ENCODE measurements at regions not wholly inside any gene's neighbourhood (a gene's known extent, or its start where the extent isn't known, plus 50 kb on each side); places are given as distances from the start of the nearest gene placed in this dataset.
A peak's percentile ranks its signal among the peaks of the same experiment; 100 is the strongest.
"Not testable (repeated sequence)": the region's sequence is repeated elsewhere in the genome, so short reads cannot be mapped to it uniquely, and the experiment has no call there.

DNA sequence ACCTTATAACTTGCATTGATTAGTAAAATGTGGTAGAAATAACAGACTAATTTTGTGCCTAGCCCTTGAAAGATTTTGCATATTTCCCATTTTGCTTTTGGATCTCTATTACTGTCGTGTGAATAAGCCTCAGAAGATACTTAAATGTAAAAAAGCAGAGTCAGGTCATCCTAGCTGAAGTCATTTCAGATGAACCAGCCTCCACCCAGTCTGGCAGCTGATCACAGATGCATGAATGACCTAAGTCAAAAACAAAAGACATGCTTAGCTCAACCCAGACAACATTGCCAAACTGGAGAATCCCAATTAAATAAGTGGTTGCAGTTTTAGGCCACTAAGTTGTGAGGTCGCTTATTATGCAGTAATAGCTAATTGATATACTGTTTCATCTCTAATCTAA, 349.9 kb downstream of the C12orf50 start:
- DNase-seq (ENCODE audit: low read depth, low spot score) = no peak

DNA sequence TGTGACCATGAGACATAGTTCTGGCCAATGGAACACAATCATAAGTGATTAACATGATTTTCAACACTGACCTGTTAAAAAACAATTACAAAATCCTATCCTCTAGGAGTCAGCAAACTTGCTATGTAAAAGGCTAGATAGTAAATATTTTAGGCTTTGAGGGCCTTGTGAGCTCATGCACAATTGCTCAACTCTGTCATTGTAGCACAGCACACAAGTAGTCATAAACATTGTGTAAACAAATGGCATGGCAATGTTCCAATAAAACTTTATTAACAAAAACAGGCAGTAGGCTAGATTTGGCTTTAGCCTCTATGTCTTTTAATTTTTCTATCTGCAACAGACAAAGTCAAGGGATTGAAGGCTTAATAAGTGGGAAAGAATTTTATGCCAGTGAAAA, 350.7 kb downstream of the C12orf50 start:
- no peak for DNase-seq (ENCODE audit: low read depth, low spot score)

DNA sequence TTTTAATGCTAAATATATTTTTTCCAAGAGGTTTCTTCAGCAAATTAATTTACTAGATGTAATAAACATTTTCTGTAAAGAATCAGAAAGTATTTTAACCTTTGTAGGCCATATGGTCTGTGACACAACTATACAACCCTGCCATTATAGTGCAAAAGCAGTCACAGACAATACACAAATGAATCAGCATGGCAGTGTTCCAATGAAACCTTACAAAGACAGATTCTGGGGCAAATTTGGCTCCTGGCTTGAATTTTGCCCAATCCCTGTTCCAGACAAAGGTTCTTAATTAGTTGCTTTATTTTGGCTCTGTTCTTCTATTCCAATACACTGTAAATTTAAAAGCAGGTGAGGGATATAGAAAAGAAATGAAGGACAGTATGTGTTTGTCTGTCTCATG, 352.5 kb downstream of the C12orf50 start:
- no peak for DNase-seq (ENCODE audit: low read depth, low spot score)

DNA sequence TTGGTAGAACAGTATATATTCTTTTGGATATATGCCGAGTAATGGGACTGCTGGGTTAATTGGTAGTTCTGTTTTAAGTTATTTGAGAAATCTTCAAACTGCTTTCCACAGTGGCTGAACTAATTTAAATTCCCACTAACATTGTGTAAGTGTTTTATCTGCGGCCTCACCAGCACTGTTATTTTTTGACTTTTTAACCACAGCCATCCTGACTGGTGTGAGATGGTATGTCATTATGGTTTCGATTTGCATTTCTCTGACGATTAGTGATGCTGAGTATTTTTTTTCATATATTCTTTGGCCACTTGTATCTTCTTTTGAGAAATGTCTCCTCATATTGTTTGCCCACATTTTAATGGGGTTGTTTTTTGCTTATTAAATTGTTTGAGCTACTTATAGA, 357.4 kb downstream of the C12orf50 start:
- no peak for DNase-seq (ENCODE audit: low read depth, low spot score)

DNA sequence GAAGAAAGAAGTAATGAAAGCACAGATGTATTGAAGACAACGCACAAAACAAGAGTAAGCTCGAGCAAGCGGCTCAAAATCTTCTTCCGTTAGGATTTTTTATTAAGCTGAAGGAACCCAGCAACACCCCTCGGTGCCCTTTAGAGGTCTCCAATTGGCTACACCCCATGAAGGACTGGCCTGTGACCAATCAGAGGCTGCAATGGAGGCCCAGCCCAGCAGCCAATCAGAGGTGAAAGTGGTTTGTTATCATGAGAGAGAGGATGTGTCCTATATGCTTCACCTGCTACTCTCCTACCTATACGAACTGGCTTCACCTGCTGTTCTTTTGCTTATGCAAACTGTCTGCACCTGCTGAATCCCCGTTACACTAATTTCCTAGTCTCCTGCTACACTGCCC, 358.8 kb downstream of the C12orf50 start:
- DNase-seq (ENCODE audit: low read depth, low spot score) = no peak

DNA sequence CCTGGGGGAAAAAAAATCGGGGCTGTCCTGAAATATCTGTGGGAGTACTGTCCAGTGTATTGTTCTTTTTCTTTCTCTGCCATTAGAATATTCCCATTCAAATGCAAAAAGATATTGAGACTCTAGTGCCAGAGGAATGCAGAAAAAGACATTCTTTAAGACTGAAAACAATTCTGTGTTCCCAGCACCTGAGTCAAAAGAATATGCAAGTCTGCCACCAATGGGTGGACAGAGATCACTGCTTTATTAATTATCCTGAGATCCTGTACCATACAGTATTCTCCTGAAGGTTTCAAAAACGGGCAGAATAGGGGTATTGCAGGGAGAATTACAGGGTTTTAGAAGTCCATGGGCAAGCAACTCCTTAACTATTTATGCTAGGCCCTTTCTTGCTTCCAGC, 361.8 kb downstream of the C12orf50 start:
- no peak for DNase-seq (ENCODE audit: low read depth, low spot score)

DNA sequence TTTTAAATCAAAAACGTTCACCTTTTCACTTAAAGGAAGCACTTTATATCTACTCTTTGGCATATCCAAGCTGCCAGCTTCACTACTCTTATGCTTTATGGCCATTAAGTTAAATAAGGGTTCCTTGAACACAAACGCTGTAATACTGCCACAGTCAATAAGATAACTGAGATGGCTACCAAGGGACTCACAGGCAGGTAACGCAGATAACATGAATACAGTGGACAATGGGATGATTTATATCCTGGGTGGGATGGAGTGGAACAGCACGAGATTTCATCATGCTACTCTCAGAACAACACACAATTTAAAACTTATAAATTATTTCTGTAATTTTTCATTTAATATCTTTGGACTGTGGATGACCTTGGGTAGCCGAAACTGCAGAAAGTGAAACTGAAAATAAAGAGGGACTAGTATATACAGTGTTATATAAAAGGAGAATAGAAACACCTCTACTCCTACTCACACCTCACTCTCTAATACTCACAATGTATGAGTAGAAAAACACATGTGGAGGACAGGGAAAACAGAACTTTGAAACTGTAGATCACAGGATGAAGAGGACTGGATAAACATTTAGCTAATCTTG, 367.3 kb downstream of the C12orf50 start:
- DNase-seq (ENCODE audit: low read depth, low spot score) = no peak

DNA sequence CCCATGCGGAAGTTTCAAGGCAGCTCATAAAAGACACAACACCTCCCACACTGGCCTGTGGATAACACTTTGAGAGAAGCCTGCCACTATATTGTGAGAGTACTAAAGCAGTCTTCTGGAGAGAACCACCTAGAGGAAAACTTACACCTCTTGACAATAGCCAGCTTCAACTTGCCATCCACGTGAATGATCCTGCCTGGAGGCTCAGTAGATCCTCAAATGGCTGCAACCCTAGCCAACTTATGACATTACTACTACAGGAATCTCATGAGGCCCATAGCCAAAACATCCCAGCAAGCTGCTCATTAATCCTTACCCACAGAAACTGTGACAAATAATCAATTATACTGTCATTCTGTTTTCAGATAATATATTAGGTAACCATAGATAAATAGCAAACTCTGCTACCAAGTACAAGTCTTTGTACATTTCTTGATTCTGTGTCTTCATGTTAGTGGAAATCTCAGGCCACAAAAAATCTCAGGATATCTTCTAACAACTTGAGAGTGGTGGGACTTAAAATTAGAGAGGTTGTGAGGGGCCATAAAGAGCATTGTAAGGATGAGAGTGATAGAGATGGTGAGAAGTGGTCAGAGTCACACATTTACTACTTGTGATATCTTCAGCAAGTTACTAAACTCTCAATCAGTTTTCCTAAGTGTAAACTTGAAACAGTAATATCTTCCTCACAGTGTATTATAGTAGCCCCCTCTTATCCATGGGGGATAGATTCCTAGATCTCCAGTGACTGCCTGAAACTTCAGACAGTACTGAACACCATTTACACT, 368.0 kb downstream of the C12orf50 start:
- DNase-seq (ENCODE audit: low read depth, low spot score) = no peak

DNA sequence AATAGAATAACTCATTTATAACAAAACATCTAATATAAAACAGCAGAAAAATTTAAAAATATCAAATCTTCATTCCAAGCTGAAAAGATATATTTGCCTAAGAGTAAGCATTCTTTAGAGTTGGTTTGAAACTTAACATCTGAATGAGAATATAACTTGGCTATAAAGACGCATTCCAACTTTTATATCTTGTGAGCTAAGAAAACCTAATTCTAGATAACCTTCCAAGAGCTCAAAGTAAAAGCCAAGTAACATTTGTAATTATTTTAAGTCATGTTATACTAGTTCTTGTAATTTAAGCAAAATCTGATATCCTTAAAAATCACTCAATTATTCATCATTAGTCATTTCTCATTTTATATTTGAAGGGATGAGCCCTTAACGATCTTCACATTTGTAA, 368.9 kb downstream of the C12orf50 start:
- DNase-seq (ENCODE audit: low read depth, low spot score) = no peak

DNA sequence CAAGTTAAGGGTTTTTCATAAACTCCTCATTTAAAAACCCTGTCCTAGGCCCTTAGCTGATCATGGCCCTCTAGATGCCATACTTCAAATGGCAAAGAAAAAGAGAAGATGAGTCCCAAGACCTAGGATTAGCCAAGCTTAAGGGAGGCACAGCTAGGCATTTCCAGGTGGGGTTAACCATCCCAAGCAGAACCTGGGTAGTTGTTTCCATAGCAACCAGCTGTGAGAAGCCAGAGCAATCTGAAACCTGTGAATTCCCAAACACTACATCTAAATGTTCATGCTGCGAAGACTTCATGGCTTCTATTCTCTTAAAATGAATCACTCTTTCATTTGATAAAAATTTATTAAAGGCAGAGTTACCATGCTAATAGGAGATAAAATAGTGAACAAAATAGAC, 372.9 kb downstream of the C12orf50 start:
- peak; percentile 9 for DNase-seq (ENCODE audit: low read depth, low spot score)

DNA sequence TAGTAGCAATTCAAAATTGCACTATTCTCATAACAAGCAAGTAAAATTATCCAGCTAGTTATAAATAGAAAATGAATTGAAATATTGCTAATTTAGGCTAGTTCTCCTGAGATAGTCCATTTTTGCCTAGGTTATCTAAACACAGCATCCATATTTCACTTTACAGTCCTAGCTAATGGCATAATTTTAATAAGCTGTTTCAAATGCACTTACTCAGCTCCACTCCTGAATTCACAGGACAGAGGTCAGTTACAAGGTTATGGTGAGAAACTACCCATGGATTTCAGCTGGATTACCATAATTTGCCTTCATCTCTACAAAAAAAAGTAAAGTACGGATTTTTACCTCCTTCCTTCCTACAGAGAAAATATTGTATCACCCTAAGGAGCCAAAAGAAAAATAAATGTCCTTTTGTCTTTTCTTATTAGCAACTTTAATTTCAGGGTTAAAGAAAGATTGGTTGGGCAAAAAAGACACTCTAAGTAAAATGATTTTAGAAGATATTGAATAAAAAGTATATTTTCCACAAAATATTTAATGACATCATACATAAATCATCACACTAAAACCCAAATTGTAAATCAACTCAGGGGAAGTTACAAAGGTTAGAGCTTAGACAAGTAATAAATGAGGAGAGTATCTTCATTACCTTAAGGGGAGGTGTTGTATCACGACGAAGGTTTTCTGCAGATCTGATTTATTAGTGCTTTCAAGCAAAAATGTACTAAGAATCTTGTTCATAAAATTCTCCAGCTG, 377.4 kb downstream of the C12orf50 start:
- DNase-seq (ENCODE audit: low read depth, low spot score) = no peak

DNA sequence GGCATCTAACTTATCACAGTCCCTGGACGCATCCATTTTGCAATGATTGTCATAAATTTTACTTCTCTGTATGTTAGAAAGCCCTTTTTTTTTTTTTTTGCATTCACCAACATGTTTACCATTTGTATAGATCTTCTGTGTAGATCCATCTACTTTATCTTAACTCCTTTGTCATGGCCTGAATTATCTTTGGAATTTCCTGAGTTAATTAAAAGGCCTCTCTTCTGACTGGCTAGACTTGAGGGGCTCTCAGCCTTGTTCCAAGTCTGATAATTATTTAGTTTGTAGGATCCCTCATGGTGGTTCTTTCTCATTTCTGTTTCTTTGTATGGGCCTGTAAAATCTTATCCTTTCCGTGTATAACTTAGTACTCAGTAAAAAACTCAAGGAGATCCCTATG, 387.0 kb downstream of the C12orf50 start:
- DNase-seq (ENCODE audit: low read depth, low spot score) = no peak

DNA sequence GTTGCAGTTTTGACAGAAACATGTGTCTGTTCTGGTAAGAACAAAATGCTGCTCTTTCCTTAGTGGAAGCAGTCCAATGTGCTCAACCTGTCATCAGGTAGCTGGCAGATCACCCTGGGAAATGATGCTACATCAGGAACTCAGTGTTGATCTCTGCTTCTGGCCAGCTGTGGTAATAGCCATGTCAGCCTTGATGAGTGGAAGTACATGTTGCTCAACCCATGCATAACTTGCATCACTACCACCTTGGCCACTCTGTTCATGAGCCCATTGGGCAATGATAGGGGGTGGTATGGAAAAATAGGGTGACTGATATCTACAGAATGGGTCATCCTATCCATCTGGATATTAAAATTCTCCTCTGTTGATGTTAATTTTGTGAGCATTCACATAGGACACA, 411.0 kb downstream of the C12orf50 start:
- DNase-seq (ENCODE audit: low read depth, low spot score) = no peak

DNA sequence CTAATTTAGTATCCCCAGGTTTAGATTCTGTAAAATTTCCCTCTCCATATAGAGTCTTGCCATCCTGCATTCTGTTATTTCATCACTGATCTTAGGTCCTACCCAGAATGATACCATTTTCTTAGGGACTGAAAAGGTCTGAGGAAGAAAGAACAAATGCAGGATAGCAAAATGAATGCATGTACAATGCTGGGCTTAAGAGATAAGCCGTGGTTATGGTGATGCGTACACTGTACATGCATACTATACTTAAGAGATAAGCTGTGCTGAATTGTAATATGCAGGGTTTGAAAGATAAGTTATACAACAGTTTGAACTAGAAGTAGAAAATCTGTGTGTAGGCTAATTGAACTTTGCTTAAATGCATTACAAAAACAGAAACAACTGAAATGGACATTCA, 416.2 kb downstream of the C12orf50 start:
- no peak for DNase-seq (ENCODE audit: low read depth, low spot score)

DNA sequence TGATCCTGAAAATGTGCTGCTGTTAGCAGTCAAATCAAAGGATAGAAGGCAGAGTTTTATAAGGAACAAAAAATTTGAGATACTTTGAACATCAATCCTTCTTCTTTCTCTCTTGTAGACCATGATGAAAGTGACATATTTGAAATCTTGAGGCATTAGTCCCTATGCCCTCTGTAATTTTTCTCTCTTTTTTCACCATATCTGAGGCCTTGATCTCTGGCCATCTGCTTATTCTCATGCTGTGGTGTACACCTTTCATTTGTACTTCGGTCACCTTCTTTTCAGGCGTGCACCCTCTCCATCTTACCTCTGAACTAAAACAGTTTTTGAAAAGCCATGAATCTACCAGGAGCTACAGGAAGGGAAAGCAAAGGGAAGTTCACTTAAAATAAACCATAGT, 420.9 kb downstream of the C12orf50 start:
- DNase-seq (ENCODE audit: low read depth, low spot score) = no peak

DNA sequence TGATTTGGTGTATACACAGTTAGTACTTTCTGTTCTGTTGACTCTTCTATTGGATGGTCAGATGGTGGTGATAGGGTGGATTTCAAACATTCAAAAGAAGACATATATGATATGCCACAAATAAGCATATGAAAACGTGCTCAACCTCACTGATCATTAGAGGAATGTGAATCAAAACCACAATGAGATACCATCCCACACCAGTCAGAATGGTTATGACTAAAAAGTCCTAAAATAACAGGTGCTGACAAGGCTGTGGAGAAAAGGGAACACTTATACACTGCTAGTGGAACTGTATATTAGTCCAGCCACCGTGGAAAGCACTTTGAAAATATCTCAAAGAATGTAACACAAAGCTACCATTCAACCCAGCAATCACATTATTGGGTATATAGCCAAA, 425.5 kb downstream of the C12orf50 start:
- no peak for DNase-seq (ENCODE audit: low read depth, low spot score)

DNA sequence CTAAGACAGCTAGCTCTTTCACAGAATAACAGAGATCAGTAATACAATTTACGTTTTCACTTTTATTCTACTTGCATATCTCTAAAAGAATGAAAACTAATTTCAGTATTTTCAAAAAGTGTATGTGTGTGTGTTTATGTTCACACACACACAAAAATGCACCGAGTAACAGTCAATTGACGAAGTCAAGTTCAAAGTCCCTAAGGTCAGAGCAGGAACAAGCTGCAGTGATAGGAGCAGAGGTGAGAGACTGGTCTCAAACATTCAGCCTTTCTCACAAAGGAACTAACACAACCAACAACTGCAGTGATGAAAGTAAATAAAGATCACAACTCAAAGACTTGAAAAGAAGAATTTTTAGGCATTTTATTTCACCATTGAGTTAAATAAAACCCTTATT, 429.7 kb downstream of the C12orf50 start:
- DNase-seq (ENCODE audit: low read depth, low spot score) = no peak

DNA sequence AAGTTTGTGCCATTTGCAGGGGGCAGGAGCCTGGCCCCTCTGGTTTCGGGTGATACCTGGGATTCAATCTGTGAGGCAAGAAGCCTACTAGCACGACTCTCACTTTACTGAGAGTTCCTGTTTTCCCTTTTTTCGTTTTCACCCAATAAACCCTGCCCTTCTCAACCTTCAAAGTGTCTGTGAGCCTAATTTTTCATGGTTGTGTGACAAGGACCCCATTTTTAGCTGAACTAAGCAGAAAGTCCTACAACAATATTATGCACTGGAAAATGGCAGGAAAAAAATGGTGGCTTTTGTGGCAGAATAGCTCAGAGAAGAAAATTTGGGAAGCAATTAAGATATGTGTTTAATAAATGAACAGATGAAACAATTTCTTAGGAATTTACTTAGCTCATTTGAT, 432.1 kb downstream of the C12orf50 start:
- DNase-seq (ENCODE audit: low read depth, low spot score) = no peak

DNA sequence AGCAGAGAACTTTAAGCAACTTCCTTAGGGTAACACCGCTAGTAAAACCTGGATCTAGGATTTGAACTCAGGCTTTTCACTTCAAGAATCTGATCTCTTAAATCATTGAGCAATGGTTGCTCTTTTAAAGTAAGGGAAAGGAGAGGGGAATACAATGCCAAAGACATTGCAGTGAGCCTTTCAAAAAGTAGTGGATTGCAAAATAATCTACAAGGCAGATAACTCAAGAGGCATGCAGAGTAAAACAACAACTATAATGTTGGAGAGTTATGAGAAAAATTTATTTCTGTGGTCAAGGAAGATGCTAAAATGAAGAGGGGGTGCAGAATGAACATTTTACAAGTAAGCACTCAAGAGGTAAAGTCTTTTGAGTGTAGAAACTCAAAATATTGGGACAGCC, 432.6 kb downstream of the C12orf50 start:
- DNase-seq (ENCODE audit: low read depth, low spot score) = no peak

DNA sequence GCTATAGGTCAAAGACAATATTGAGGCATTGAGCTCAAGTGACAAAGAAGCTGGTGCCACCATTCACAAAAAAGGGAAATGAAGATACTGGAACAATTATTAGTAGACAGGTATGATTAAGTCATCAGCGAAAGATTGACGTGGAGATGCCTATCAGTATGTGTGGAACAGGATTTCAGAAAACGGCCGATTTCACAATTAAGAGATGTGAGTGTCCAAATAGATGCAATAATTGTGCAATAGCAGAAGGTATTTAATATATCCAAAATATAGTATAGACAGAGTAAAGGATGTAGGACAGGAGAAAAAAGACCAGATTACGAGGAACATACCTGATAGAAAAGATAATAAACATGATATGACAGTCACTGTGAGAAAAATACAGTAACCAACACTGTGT, 433.1 kb downstream of the C12orf50 start:
- DNase-seq (ENCODE audit: low read depth, low spot score) = no peak

DNA sequence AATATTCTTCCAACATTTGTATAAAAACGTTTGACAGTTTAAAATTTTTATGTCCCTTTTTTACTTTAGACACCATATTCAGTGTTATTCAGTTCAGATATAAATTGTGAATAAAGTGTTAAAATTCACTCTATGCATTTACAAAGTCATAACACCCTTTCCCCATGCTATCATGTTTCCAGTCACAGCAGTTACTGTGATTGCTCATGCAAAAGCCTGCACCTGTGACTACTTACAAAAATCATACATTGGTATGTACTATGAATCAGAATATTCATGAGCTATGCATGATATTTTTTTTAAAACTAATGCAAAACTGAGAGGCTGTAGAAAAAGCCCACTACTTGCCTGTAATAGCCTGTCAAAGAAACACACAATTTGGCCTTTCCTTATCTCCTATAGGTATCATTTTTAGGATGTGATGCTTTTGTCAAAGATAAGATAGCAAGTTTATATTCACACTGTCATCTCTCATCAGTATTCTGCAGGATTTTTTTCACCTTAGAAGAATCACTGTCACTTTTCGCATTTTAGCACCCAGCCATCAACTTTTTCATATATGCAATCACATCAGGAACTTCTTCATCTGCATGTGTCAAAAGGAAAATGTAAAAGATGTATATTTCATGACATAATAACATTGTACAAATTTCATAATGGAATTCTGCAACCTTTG, 443.2 kb downstream of the C12orf50 start:
- no peak for DNase-seq (ENCODE audit: low read depth, low spot score)

DNA sequence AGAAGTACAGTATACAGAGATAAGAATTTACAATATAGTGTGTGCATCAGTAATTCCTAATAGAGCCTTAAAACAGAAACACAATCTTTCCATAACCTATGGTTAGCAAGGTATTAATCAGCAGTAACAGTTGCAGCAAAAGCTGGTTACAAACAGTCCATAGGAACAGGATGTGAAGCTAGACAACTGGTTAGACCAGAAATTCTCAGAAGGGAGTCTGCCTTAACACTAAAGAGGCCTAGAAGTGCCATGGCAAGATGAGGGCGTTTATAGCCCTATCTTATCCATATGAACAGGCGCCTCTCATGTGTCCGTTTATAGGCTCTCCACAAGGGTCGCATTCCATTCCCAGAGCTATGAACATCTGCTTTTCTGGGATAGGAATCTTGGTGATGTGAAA, 450.1 kb downstream of the C12orf50 start:
- DNase-seq (ENCODE audit: low read depth, low spot score) = not testable (repeated sequence)
